K562 (cell line): ENCODE measurements at regions not wholly inside any gene's neighbourhood (a gene's known extent, or its start where the extent isn't known, plus 50 kb on each side); places are given as distances from the start of the nearest gene placed in this dataset.

Source experiments
- ATAC-seq: fragments of 200-7000 bp; cut with Tn5 transposase; 3 replicates; pipeline ENCODE4 v1.9.1; 2020; ENCODE audit warnings: moderate library complexity
- BruUV-seq: library from RNA; stranded (reverse); fragments of 400-500 nt; replicated peaks from 2 replicates; lab custom pipeline; 2021; lab: Mats Ljungman, UMichigan
- CTCF ChIA-PET: fragments of 300-600 bp; formaldehyde crosslinking; extraction: SDS; loops from one replicate; lab custom pipeline; 2021; ENCODE audit warnings: low intra/inter-chr PET ratio; lab: Yijun Ruan, JAX
- POLR2A ChIA-PET: fragments of 300-600, 350-650 bp; sonication (Branson Sonifier 250); formaldehyde crosslinking; extraction: SDS; loops from one replicate; lab custom pipeline; 2021; ENCODE audit warnings: antibody characterized with exemption, inconsistent platforms; lab: Yijun Ruan, JAX
- DNase-seq, 4 experiments: peaks; one replicate each; pipeline versions ENCODE4 v3.0.0 to v3.0.0-alpha.2; 2011 to 2018; ENCODE audit warnings: low spot score in 3 of 4, mixed read lengths in 3 of 4; ENCODE audit errors: extremely low read depth in 1 of 4
- FAIRE-seq: peaks from 2 replicates; lab custom pipeline; 2011; peaks lifted over from hg19 to GRCh38; lab: Jason Lieb, UNC
- H2AFZ ChIP-seq: 2 replicates; pipeline ENCODE4 v1.6.0; 2011; ENCODE audit warnings: low read depth, low read length, control low read depth, inconsistent platforms
- H3K27ac ChIP-seq: fragments of 200-600 bp; 3 replicates; pipeline ENCODE4 v1.8.0; 2011; ENCODE audit warnings: low read depth, mild to moderate bottlenecking, control low read depth, inconsistent platforms, low read length, moderate library complexity, mixed read lengths; ENCODE audit errors: extremely low read depth
- H3K27me3 ChIP-seq, 2 experiments: fragments of 300-600 bp in 1 of 2; 2 replicates in 1 of 2; 3 replicates in 1 of 2; pipeline versions ENCODE4 v1.6.0 to v1.8.0; 2011; ENCODE audit warnings: inconsistent platforms in 2 of 2, low read length in 2 of 2, mild to moderate bottlenecking in 1 of 2, mixed read lengths in 1 of 2, moderate library complexity in 1 of 2; ENCODE audit not compliant: control insufficient read depth in 2 of 2, insufficient read depth in 2 of 2
- H3K36me3 ChIP-seq: fragments of 300-600 bp; 3 replicates; pipeline ENCODE4 v1.8.0; 2011; ENCODE audit warnings: mild to moderate bottlenecking, low read length, inconsistent platforms; ENCODE audit not compliant: control insufficient read depth, insufficient read depth
- H3K4me1 ChIP-seq, 2 experiments: fragments of 200-600 bp in 1 of 2; replicated peaks in 1 of 2; 2 replicates in 1 of 2; 3 replicates in 1 of 2; pipeline versions ENCODE4 v1.5.1 to v1.8.0; 2011; ENCODE audit warnings: inconsistent platforms in 2 of 2, low read length in 2 of 2, mild to moderate bottlenecking in 1 of 2, mixed read lengths in 1 of 2, moderate library complexity in 1 of 2; ENCODE audit not compliant: control insufficient read depth in 2 of 2, insufficient read depth in 2 of 2
- H3K4me2 ChIP-seq: 2 replicates; pipeline ENCODE4 v1.6.1; 2011; ENCODE audit warnings: low read length, control low read depth, inconsistent platforms, mixed read lengths; ENCODE audit not compliant: insufficient read depth
- H3K4me3 ChIP-seq: fragments of 200-600 bp; sonication (generic), shearing (Covaris generic); 2 replicates; pipeline ENCODE4 v1.5.1; 2016; ENCODE audit warnings: control low read depth, inconsistent platforms
- H3K79me2 ChIP-seq: fragments of 200-600 bp; 3 replicates; pipeline ENCODE4 v1.8.0; 2011; ENCODE audit warnings: low read length, inconsistent platforms; ENCODE audit not compliant: control insufficient read depth, insufficient read depth
- H3K9ac ChIP-seq, 2 experiments: 2 replicates each; pipeline versions ENCODE4 v1.6.0 to v1.6.1; 2011; ENCODE audit warnings: low read depth in 2 of 2, low read length in 2 of 2, control low read depth in 1 of 2, inconsistent platforms in 1 of 2, mild to moderate bottlenecking in 1 of 2, mixed read lengths in 1 of 2; ENCODE audit not compliant: insufficient read depth in 1 of 2
- H3K9me1 ChIP-seq: one replicate; pipeline ENCODE4 v1.6.0; 2011; ENCODE audit warnings: inconsistent platforms, mild to moderate bottlenecking, low read length, moderate library complexity; ENCODE audit not compliant: control insufficient read depth, insufficient read depth
- H3K9me3 ChIP-seq: replicated peaks from 2 replicates; pipeline ENCODE4 v1.5.1; 2011; ENCODE audit warnings: low read depth, low read length, inconsistent platforms; ENCODE audit not compliant: control insufficient read depth, insufficient read depth
- H4K20me1 ChIP-seq: replicated peaks from 2 replicates; pipeline ENCODE4 v1.6.1; 2011; ENCODE audit warnings: low read length, inconsistent platforms, mixed read lengths; ENCODE audit not compliant: control insufficient read depth, insufficient read depth
- BCL6 ChIP-seq: fragments of 250-450 bp; sonication (Bioruptor Pico); IDR thresholded peaks from 2 replicates; pipeline ENCODE4 v1.4.0; 2020
- CC2D1A ChIP-seq: fragments of 450-650 bp; IDR thresholded peaks from 2 replicates; pipeline ENCODE4 v1.6.1; 2017; ENCODE audit warnings: mild to moderate bottlenecking
- CEBPB ChIP-seq: fragments of 450-650 bp; IDR thresholded peaks from 2 replicates; pipeline ENCODE4 v1.6.1; 2016; ENCODE audit warnings: missing genetic modification characterization, missing compliant biosample characterization
- ETV5 ChIP-seq: sonication (generic); formaldehyde crosslinking; IDR thresholded peaks from 2 replicates; pipeline ENCODE4 v1.4.0; 2020; ENCODE audit warnings: low read depth, mild to moderate bottlenecking, missing genetic modification reagents
- FOXJ3 ChIP-seq: sonication (generic); formaldehyde crosslinking; IDR thresholded peaks from 2 replicates; pipeline ENCODE4 v1.4.0; 2020; ENCODE audit warnings: mild to moderate bottlenecking, missing genetic modification reagents
- GTF2F1 ChIP-seq: IDR thresholded peaks from 2 replicates; pipeline ENCODE4 v1.6.1; 2011; ENCODE audit warnings: low read depth, low read length, improper control_type of control experiment
- HNRNPL ChIP-seq: fragments of 200-400 bp; formaldehyde crosslinking; IDR thresholded peaks from 2 replicates; pipeline ENCODE4 v1.6.1; 2017; ENCODE audit warnings: low read depth, mild to moderate bottlenecking, low read length
- MAFF ChIP-seq: IDR thresholded peaks from 2 replicates; pipeline ENCODE4 v1.6.1; 2012; ENCODE audit warnings: low read length, improper control_type of control experiment
- NR1H2 ChIP-seq: sonication (generic); formaldehyde crosslinking; IDR thresholded peaks from 2 replicates; pipeline ENCODE4 v1.4.0; 2020; ENCODE audit warnings: mild to moderate bottlenecking, missing genetic modification reagents
- PHF21A ChIP-seq: fragments of 450-650 bp; IDR thresholded peaks from 2 replicates; pipeline ENCODE4 v1.6.1; 2017; ENCODE audit warnings: low read depth, borderline replicate concordance
- RBM22 ChIP-seq: fragments of 200-400 bp; formaldehyde crosslinking; IDR thresholded peaks from 2 replicates; pipeline ENCODE4 v1.6.1; 2018; ENCODE audit warnings: low read length, low read depth; ENCODE audit not compliant: poor library complexity, severe bottlenecking
- RBM39 ChIP-seq: fragments of 200-400 bp; formaldehyde crosslinking; optimal IDR thresholded peaks from 2 replicates; pipeline ENCODE3; 2018; ENCODE audit warnings: low read depth, low read length
- SETDB1 ChIP-seq: IDR thresholded peaks from one replicate; pipeline ENCODE4 v1.6.1; 2012; ENCODE audit warnings: low read length, control low read depth, inconsistent platforms
- ZEB2 ChIP-seq: fragments of 450-650 bp; IDR thresholded peaks from 2 replicates; pipeline ENCODE4 v1.6.1; 2016
- ZNF232 ChIP-seq: sonication (generic); formaldehyde crosslinking; IDR thresholded peaks from 2 replicates; pipeline ENCODE4 v1.8.0; 2022; ENCODE audit warnings: mild to moderate bottlenecking, missing genetic modification reagents
- ZNF395 ChIP-seq: fragments of 200-800 bp; sonication (Bioruptor generic); IDR thresholded peaks from 2 replicates; pipeline ENCODE4 v1.6.1; 2017; ENCODE audit warnings: missing genetic modification characterization, missing compliant biosample characterization
- ZNF57 ChIP-seq: fragments of 450-650 bp; formaldehyde crosslinking; IDR thresholded peaks from 2 replicates; pipeline ENCODE4 v1.4.0; 2020; ENCODE audit warnings: mild to moderate bottlenecking, moderate library complexity
- ZNF589 ChIP-seq: fragments of 200-800 bp; sonication (Bioruptor generic); IDR thresholded peaks from 2 replicates; pipeline ENCODE4 v1.6.1; 2016; ENCODE audit warnings: low read depth, missing genetic modification characterization, missing compliant biosample characterization
- ZSCAN29 ChIP-seq: fragments of 450-650 bp; IDR thresholded peaks from 2 replicates; pipeline ENCODE4 v1.6.1; 2017
- WGBS: fragments of 100-300 bp; shearing (Covaris generic); methylation state at CpG from one replicate; pipeline ENCODE4 v1.1.6; 2016; ENCODE audit warnings: low coverage, mixed read lengths; ENCODE audit not compliant: insufficient coverage; ENCODE audit errors: missing lambda C conversion rate; 5-methylcytosine and 5-hydroxymethylcytosine counted together
- in situ Hi-C: fragments of 300-500 bp; cut with MboI; formaldehyde crosslinking; loops from 4 replicates; pipeline ENCODE4 v1.15.0; 2018; ENCODE audit warnings: inconsistent platforms, mixed read lengths
- intact Hi-C: fragments of 100-400 bp; cut with micrococcal nuclease; formaldehyde crosslinking; loops from 2 replicates; pipeline ENCODE4 v1.14.2; 2022

- TF ChIP-seq ZNF395 (CRISPR knock-in tag) = no peak
- no peak for TF ChIP-seq ZEB2
- TF ChIP-seq HNRNPL = no peak
- no peak for TF ChIP-seq FOXJ3 (CRISPR knock-in tag)
- no peak for TF ChIP-seq ZNF589 (CRISPR knock-in tag)
- TF ChIP-seq BCL6 (CRISPR knock-in tag) = no peak
- TF ChIP-seq CEBPB (tag) = no peak
- TF ChIP-seq RBM39 = no peak
- TF ChIP-seq NR1H2 (CRISPR knock-in tag) = no peak
- no peak for TF ChIP-seq ZNF57
- no peak for TF ChIP-seq CC2D1A
- no peak for TF ChIP-seq ZSCAN29
- TF ChIP-seq GTF2F1 = no peak
- TF ChIP-seq RBM22 = no peak
- TF ChIP-seq PHF21A = no peak
- TF ChIP-seq ETV5 (CRISPR knock-in tag) = no peak
- no peak for TF ChIP-seq SETDB1
- no peak for TF ChIP-seq ZNF232 (CRISPR knock-in tag)
- TF ChIP-seq MAFF = no peak
- CTCF ChIA-PET = no interaction called here
- POLR2A ChIA-PET = no interaction called here
- no peak overlapping the region for H3K4me2 ChIP-seq
- intact Hi-C loops = no loop called here
- H3K27me3 ChIP-seq = peaks cover 28 to 29% of the 10 kb centered on the region in 2 experiments
- DNase-seq = no peak
- H3K9ac ChIP-seq = no peak overlapping the region
- H3K27ac ChIP-seq = no peak overlapping the region
- in situ Hi-C loops = no loop called here
- no peak overlapping the region for H3K4me3 ChIP-seq
- no TSS peak for BruUV-seq
- no peaks in the 10 kb centered on the region for H3K79me2 ChIP-seq
- FAIRE-seq = no peak
- no peak overlapping the region for H2AFZ ChIP-seq
- H3K4me1 ChIP-seq = no peaks in the 10 kb centered on the region
- WGBS = 0% methylated on average over 5 of the region's 5 CpGs
- no peak for ATAC-seq
- no peaks in the 10 kb centered on the region for H3K9me1 ChIP-seq
- H4K20me1 ChIP-seq = no peaks in the 10 kb centered on the region
- no peaks in the 10 kb centered on the region for H3K9me3 ChIP-seq
- no peaks in the 10 kb centered on the region for H3K36me3 ChIP-seq
Observed at GRCh38 chr2:173434762-173435569, 80.3 kb downstream of the CDCA7 start.
